ENCODE measurements at regions not wholly inside any gene's neighbourhood (a gene's known extent, or its start where the extent isn't known, plus 50 kb on each side); places are given as distances from the start of the nearest gene placed in this dataset.
"Not testable (repeated sequence)": the region's sequence is repeated elsewhere in the genome, so short reads cannot be mapped to it uniquely, and the experiment has no call there.

GRCh38 chr2:192398236-192398635 lies 203.5 kb upstream of the TMEFF2 start:
- no peak for ATAC-seq (replicated peaks)

GRCh38 chr2:192394605-192395004 lies 199.9 kb upstream of the TMEFF2 start:
- no peaks in the 10 kb centered on the region for H3K27me3 Mint-ChIP-seq

More at GRCh38 chr2:192398236-192398635, 203.5 kb upstream of the TMEFF2 start:
- H3K9me3 Mint-ChIP-seq = peaks cover 2 to 8% of the 10 kb centered on the region in 2 donors
- H3K27me3 Mint-ChIP-seq = no peaks in the 10 kb centered on the region
- no peaks in the 10 kb centered on the region for H3K36me3 Mint-ChIP-seq
- H3K4me3 Mint-ChIP-seq = no peak overlapping the region
- no peaks in the 10 kb centered on the region for H3K4me1 Mint-ChIP-seq
- H3K27ac Mint-ChIP-seq = no peak overlapping the region
- DNase-seq = no peak

GRCh38 chr2:192391041-192391440 lies 196.3 kb upstream of the TMEFF2 start:
- H3K36me3 Mint-ChIP-seq = no peaks in the 10 kb centered on the region
- H3K27ac Mint-ChIP-seq = no peak overlapping the region
- H3K4me3 Mint-ChIP-seq = no peak overlapping the region
- H3K9me3 Mint-ChIP-seq = peaks cover 4 to 5% of the 10 kb centered on the region in 2 donors
- DNase-seq (no peak), ATAC-seq (replicated peaks) (no peak)
- H3K4me1 Mint-ChIP-seq = no peaks in the 10 kb centered on the region
- H3K27me3 Mint-ChIP-seq = no peaks in the 10 kb centered on the region

More at GRCh38 chr2:192394605-192395004, 199.9 kb upstream of the TMEFF2 start:
- H3K27ac Mint-ChIP-seq = no peak overlapping the region
- no peaks in the 10 kb centered on the region for H3K36me3 Mint-ChIP-seq
- no peak overlapping the region for H3K4me3 Mint-ChIP-seq
- no peak for ATAC-seq (replicated peaks)
- no peaks in the 10 kb centered on the region for H3K4me1 Mint-ChIP-seq
- DNase-seq = no peak
- peaks cover 2 to 8% of the 10 kb centered on the region in 2 donors for H3K9me3 Mint-ChIP-seq

GRCh38 chr2:192390401-192390800 lies 195.7 kb upstream of the TMEFF2 start:
- H3K4me1 Mint-ChIP-seq = no peaks in the 10 kb centered on the region
- no peaks in the 10 kb centered on the region for H3K36me3 Mint-ChIP-seq

GRCh38 chr2:192384191-192384590 lies 189.5 kb upstream of the TMEFF2 start:
- H3K4me1 Mint-ChIP-seq; H3K36me3 Mint-ChIP-seq; ATAC-seq (replicated peaks); H3K9me3 Mint-ChIP-seq; H3K27me3 Mint-ChIP-seq; DNase-seq; H3K4me3 Mint-ChIP-seq; H3K27ac Mint-ChIP-seq: not testable (repeated sequence)

More at GRCh38 chr2:192390401-192390800, 195.7 kb upstream of the TMEFF2 start:
- H3K4me3 Mint-ChIP-seq = no peak overlapping the region
- H3K9me3 Mint-ChIP-seq = peaks cover 4 to 5% of the 10 kb centered on the region in 2 donors
- no peak for DNase-seq
- ATAC-seq (replicated peaks) = no peak
- no peak overlapping the region for H3K27ac Mint-ChIP-seq
- H3K27me3 Mint-ChIP-seq = no peaks in the 10 kb centered on the region

GRCh38 chr2:192381082-192381481 lies 186.3 kb upstream of the TMEFF2 start:
- H3K27ac Mint-ChIP-seq = no peak overlapping the region
- DNase-seq = no peak
- no peaks in the 10 kb centered on the region for H3K36me3 Mint-ChIP-seq
- no peak overlapping the region for H3K4me3 Mint-ChIP-seq
- H3K4me1 Mint-ChIP-seq = no peaks in the 10 kb centered on the region
- no peaks in the 10 kb centered on the region for H3K27me3 Mint-ChIP-seq
- peaks cover 0 to 3% of the 10 kb centered on the region in 2 donors for H3K9me3 Mint-ChIP-seq
- no peak for ATAC-seq (replicated peaks)

- H3K27ac Mint-ChIP-seq = no peak overlapping the region
- no peaks in the 10 kb centered on the region for H3K4me1 Mint-ChIP-seq
- peaks cover 0 to 3% of the 10 kb centered on the region in 2 donors for H3K9me3 Mint-ChIP-seq
- ATAC-seq (replicated peaks) (no peak), DNase-seq (no peak)
- H3K4me3 Mint-ChIP-seq = no peak overlapping the region
- H3K27me3 Mint-ChIP-seq = no peaks in the 10 kb centered on the region
- no peaks in the 10 kb centered on the region for H3K36me3 Mint-ChIP-seq
Measured at GRCh38 chr2:192379736-192380135, 185.0 kb upstream of the TMEFF2 start.

- ATAC-seq (replicated peaks) = no peak
- Mint-ChIP-seq H3K36me3 (no peaks in the 10 kb centered on the region), H3K9me3 (no peaks in the 10 kb centered on the region), H3K4me3 (no peak overlapping the region), H3K4me1 (no peaks in the 10 kb centered on the region), H3K27me3 (no peaks in the 10 kb centered on the region), H3K27ac (no peak overlapping the region)
- no peak for DNase-seq
Measured at GRCh38 chr2:192377173-192377572, 182.4 kb upstream of the TMEFF2 start.

GRCh38 chr2:192373754-192374153 lies 179.0 kb upstream of the TMEFF2 start:
- no peak overlapping the region for H3K27ac Mint-ChIP-seq
- DNase-seq (no peak), ATAC-seq (replicated peaks) (no peak)
- H3K9me3 Mint-ChIP-seq = no peaks in the 10 kb centered on the region
- no peaks in the 10 kb centered on the region for H3K36me3 Mint-ChIP-seq
- H3K4me1 Mint-ChIP-seq = no peaks in the 10 kb centered on the region
- no peaks in the 10 kb centered on the region for H3K27me3 Mint-ChIP-seq
- no peak overlapping the region for H3K4me3 Mint-ChIP-seq

GRCh38 chr2:192373221-192373620 lies 178.5 kb upstream of the TMEFF2 start:
- no peak for DNase-seq
- no peak for ATAC-seq (replicated peaks)
- Mint-ChIP-seq H3K27me3 (no peaks in the 10 kb centered on the region), H3K4me1 (no peaks in the 10 kb centered on the region), H3K27ac (no peak overlapping the region), H3K36me3 (no peaks in the 10 kb centered on the region), H3K4me3 (no peak overlapping the region), H3K9me3 (no peaks in the 10 kb centered on the region)

GRCh38 chr2:192369969-192370368 lies 175.2 kb upstream of the TMEFF2 start:
- no peak for ATAC-seq (replicated peaks)
- no peak overlapping the region for H3K4me3 Mint-ChIP-seq
- no peaks in the 10 kb centered on the region for H3K27me3 Mint-ChIP-seq
- H3K9me3 Mint-ChIP-seq = no peaks in the 10 kb centered on the region
- no peak for DNase-seq
- no peak overlapping the region for H3K27ac Mint-ChIP-seq
- H3K36me3 Mint-ChIP-seq = no peaks in the 10 kb centered on the region
- no peaks in the 10 kb centered on the region for H3K4me1 Mint-ChIP-seq

- Mint-ChIP-seq H3K27ac (no peak overlapping the region), H3K27me3 (no peaks in the 10 kb centered on the region), H3K36me3 (no peaks in the 10 kb centered on the region), H3K4me1 (no peaks in the 10 kb centered on the region), H3K4me3 (no peak overlapping the region), H3K9me3 (peaks cover 4 to 5% of the 10 kb centered on the region in 2 donors)
- ATAC-seq (replicated peaks) (no peak), DNase-seq (no peak)
Measured at GRCh38 chr2:192357217-192357616, 162.5 kb upstream of the TMEFF2 start.

GRCh38 chr2:192354512-192355244 lies 159.9 kb upstream of the TMEFF2 start:
- ATAC-seq (replicated peaks) (no peak), DNase-seq (no peak)
- no peaks in the 10 kb centered on the region for H3K4me1 Mint-ChIP-seq
- no peak overlapping the region for H3K4me3 Mint-ChIP-seq
- no peaks in the 10 kb centered on the region for H3K27me3 Mint-ChIP-seq
- peaks cover 3 to 4% of the 10 kb centered on the region in 2 donors for H3K9me3 Mint-ChIP-seq
- H3K36me3 Mint-ChIP-seq = no peaks in the 10 kb centered on the region
- H3K27ac Mint-ChIP-seq = no peak overlapping the region

- Mint-ChIP-seq H3K4me1 (no peaks in the 10 kb centered on the region), H3K9me3 (peaks cover 3 to 5% of the 10 kb centered on the region in 2 donors), H3K36me3 (no peaks in the 10 kb centered on the region), H3K4me3 (no peak overlapping the region), H3K27me3 (no peaks in the 10 kb centered on the region), H3K27ac (no peak overlapping the region)
- no peak for ATAC-seq (replicated peaks)
- no peak for DNase-seq
Measured at GRCh38 chr2:192347542-192347941, 152.8 kb upstream of the TMEFF2 start.

- Mint-ChIP-seq H3K4me3 (no peak overlapping the region), H3K27ac (no peak overlapping the region), H3K9me3 (peaks cover 3 to 5% of the 10 kb centered on the region in 2 donors), H3K4me1 (no peaks in the 10 kb centered on the region), H3K27me3 (no peaks in the 10 kb centered on the region), H3K36me3 (no peaks in the 10 kb centered on the region)
- ATAC-seq (replicated peaks) = no peak
- DNase-seq = no peak
Measured at GRCh38 chr2:192345287-192345686, 150.6 kb upstream of the TMEFF2 start.
